WTC11 (cell line): ENCODE measurements at regions not wholly inside any gene's neighbourhood (a gene's known extent, or its start where the extent isn't known, plus 50 kb on each side); places are given as distances from the start of the nearest gene placed in this dataset.

Source experiments
- ATF1 ChIP-seq: sonication (generic); formaldehyde crosslinking; IDR thresholded peaks from 2 replicates; pipeline ENCODE4 v1.8.1; 2023; ENCODE audit warnings: mild to moderate bottlenecking, moderate library complexity, missing genetic modification reagents
- ATF3 ChIP-seq: sonication (generic); formaldehyde crosslinking; conservative IDR thresholded peaks from 2 replicates; pipeline ENCODE4 v1.8.1; 2022; ENCODE audit warnings: mild to moderate bottlenecking, missing genetic modification reagents
- CREM ChIP-seq: sonication (generic); formaldehyde crosslinking; IDR thresholded peaks from 2 replicates; pipeline ENCODE4 v1.8.1; 2022; ENCODE audit warnings: mild to moderate bottlenecking, missing genetic modification reagents, moderate library complexity
- CTCF ChIP-seq: fragments of 200-600 bp; IDR thresholded peaks from 2 replicates; pipeline ENCODE4 v1.8.0; 2022; ENCODE audit warnings: antibody characterized with exemption
- FOXJ3 ChIP-seq: sonication (generic); formaldehyde crosslinking; IDR thresholded peaks from 2 replicates; pipeline ENCODE4 v1.9.0; 2021; ENCODE audit warnings: missing genetic modification reagents, mild to moderate bottlenecking, borderline replicate concordance
- FOXP4 ChIP-seq: sonication (generic); formaldehyde crosslinking; IDR thresholded peaks from 2 replicates; pipeline ENCODE4 v1.8.0; 2022; ENCODE audit warnings: mild to moderate bottlenecking, missing genetic modification reagents
- SP1 ChIP-seq: sonication (generic); formaldehyde crosslinking; conservative IDR thresholded peaks from 2 replicates; pipeline ENCODE4 v1.8.1; 2022; ENCODE audit warnings: missing genetic modification reagents
- TCF7 ChIP-seq: sonication (generic); formaldehyde crosslinking; IDR thresholded peaks from 2 replicates; pipeline ENCODE4 v1.8.0; 2022; ENCODE audit warnings: mild to moderate bottlenecking, low read depth, missing genetic modification reagents, moderate library complexity
- USF2 ChIP-seq: sonication (generic); formaldehyde crosslinking; IDR thresholded peaks from 2 replicates; pipeline ENCODE4 v1.8.1; 2023; ENCODE audit warnings: mild to moderate bottlenecking, missing genetic modification reagents, moderate library complexity

- TF ChIP-seq CREM (CRISPR knock-in tag) (no peak), FOXP4 (CRISPR knock-in tag) (no peak), SP1 (CRISPR knock-in tag) (no peak), CTCF (no peak), ATF3 (CRISPR knock-in tag) (no peak), USF2 (CRISPR knock-in tag) (no peak), FOXJ3 (CRISPR knock-in tag) (no peak), ATF1 (CRISPR knock-in tag) (no peak), TCF7 (CRISPR knock-in tag) (no peak)
Observed at GRCh38 chr18:26746826-26747475, 118.6 kb downstream of the AQP4 start.
